Upper lobe of left lung (tissue), 4 donors: ENCODE measurements at regions not wholly inside any gene's neighbourhood (a gene's known extent, or its start where the extent isn't known, plus 50 kb on each side); places are given as distances from the start of the nearest gene placed in this dataset.

ENCODE experiments used
- CTCF ChIP-seq, 6 experiments: fragments of 450-650 bp in 4 of 6; fragments of 200-600 bp in 2 of 6; sonication (generic) in 2 of 6; IDR thresholded peaks; one replicate each; pipeline ENCODE4 v1.5.1; 2016 to 2019; ENCODE audit warnings: antibody characterized with exemption in 6 of 6
- EP300 ChIP-seq, 4 donors: sonication (generic); formaldehyde crosslinking; IDR thresholded peaks; one replicate each; pipeline ENCODE4 v1.5.1; 2017; ENCODE audit warnings: antibody characterized with exemption in 4 of 4, control low read depth in 2 of 4
- POLR2A ChIP-seq, 4 donors: fragments of 450-650 bp; IDR thresholded peaks; one replicate each; pipeline ENCODE4 v1.5.1; 2016 to 2017; ENCODE audit warnings: antibody characterized with exemption in 4 of 4, mild to moderate bottlenecking in 2 of 4
- POLR2AphosphoS5 ChIP-seq, 2 donors: sonication (generic); formaldehyde crosslinking; IDR thresholded peaks; one replicate each; pipeline ENCODE4 v1.5.1; 2017; ENCODE audit warnings: antibody characterized with exemption in 2 of 2

GRCh38 chr2:145910416-145910815, 1390.5 kb upstream of the ZEB2 start:
- TF ChIP-seq CTCF (IDR thresholded peaks at IDR 0.05) (no peak), POLR2A (IDR thresholded peaks at IDR 0.05) (no peak), POLR2AphosphoS5 (IDR thresholded peaks at IDR 0.05) (no peak), EP300 (IDR thresholded peaks at IDR 0.05) (no peak)
